Activated CD4-positive, alpha-beta T cell treated with anti-CD3 and anti-CD28 coated beads, Interleukin-2, amount 10 ng/mL, durations not matched to agents 7 days and 5 days (primary cell): ENCODE measurements at regions not wholly inside any gene's neighbourhood (a gene's known extent, or its start where the extent isn't known, plus 50 kb on each side); places are given as distances from the start of the nearest gene placed in this dataset.
"Not testable (repeated sequence)": the region's sequence is repeated elsewhere in the genome, so short reads cannot be mapped to it uniquely, and the experiment has no call there.

ENCODE experiments used
- CTCF ChIA-PET: fragments of 350-600 bp; sonication (Branson Sonifier 250); formaldehyde crosslinking; loops from one replicate; lab custom pipeline; 2021; ENCODE audit warnings: antibody characterized with exemption; lab: Charles Lee
- POLR2A ChIA-PET: fragments of 350-600 bp; sonication (Branson Sonifier 250); formaldehyde crosslinking; loops from one replicate; lab custom pipeline; 2021; ENCODE audit warnings: antibody characterized with exemption; lab: Charles Lee
- DNase-seq: peaks from one replicate; pipeline ENCODE4 v3.0.0-alpha.2; 2020
- H3K27ac Mint-ChIP-seq: one replicate; pipeline ENCODE4 v1.8.0; 2021; ENCODE audit warnings: mild to moderate bottlenecking, moderate library complexity, mixed read lengths
- H3K27me3 Mint-ChIP-seq: one replicate; pipeline ENCODE4 v1.8.0; 2021; ENCODE audit warnings: mixed read lengths
- H3K36me3 Mint-ChIP-seq: one replicate; pipeline ENCODE4 v1.8.0; 2021; ENCODE audit warnings: low read depth, mixed read lengths
- H3K4me1 Mint-ChIP-seq: one replicate; pipeline ENCODE4 v1.8.0; 2021; ENCODE audit warnings: mixed read lengths
- H3K4me3 Mint-ChIP-seq: one replicate; pipeline ENCODE4 v1.8.0; 2021; ENCODE audit warnings: mild to moderate bottlenecking, moderate library complexity, mixed read lengths
- H3K9me3 Mint-ChIP-seq: one replicate; pipeline ENCODE4 v1.8.0; 2021; ENCODE audit warnings: mixed read lengths

GRCh38 chr5:16283791-16284190 lies 104.2 kb upstream of the MARCHF11 start:
- H3K4me1 Mint-ChIP-seq = no peaks in the 10 kb centered on the region
- no peak overlapping the region for H3K27ac Mint-ChIP-seq
- ChIA-PET CTCF (no interaction called here), POLR2A (no interaction called here)
- no peak for DNase-seq
- H3K4me3 Mint-ChIP-seq = no peak overlapping the region
- no peaks in the 10 kb centered on the region for H3K36me3 Mint-ChIP-seq
- no peaks in the 10 kb centered on the region for H3K27me3 Mint-ChIP-seq
- H3K9me3 Mint-ChIP-seq = no peaks in the 10 kb centered on the region

- H3K36me3 Mint-ChIP-seq, POLR2A ChIA-PET, DNase-seq, H3K4me1 Mint-ChIP-seq, H3K4me3 Mint-ChIP-seq, H3K27ac Mint-ChIP-seq, H3K9me3 Mint-ChIP-seq, CTCF ChIA-PET, H3K27me3 Mint-ChIP-seq: not testable (repeated sequence)
Measured at GRCh38 chr5:16276859-16277258, 97.3 kb upstream of the MARCHF11 start.

GRCh38 chr5:16271851-16272250 lies 92.3 kb upstream of the MARCHF11 start:
- POLR2A ChIA-PET = no interaction called here
- no peaks in the 10 kb centered on the region for H3K9me3 Mint-ChIP-seq
- H3K27ac Mint-ChIP-seq = no peak overlapping the region
- H3K27me3 Mint-ChIP-seq = no peaks in the 10 kb centered on the region
- CTCF ChIA-PET = no interaction called here
- H3K4me1 Mint-ChIP-seq = no peaks in the 10 kb centered on the region
- no peaks in the 10 kb centered on the region for H3K36me3 Mint-ChIP-seq
- H3K4me3 Mint-ChIP-seq = no peak overlapping the region
- no peak for DNase-seq

GRCh38 chr5:16265141-16265540 lies 85.5 kb upstream of the MARCHF11 start:
- ChIA-PET POLR2A (no interaction called here), CTCF (no interaction called here)
- Mint-ChIP-seq H3K4me1 (no peaks in the 10 kb centered on the region), H3K27me3 (no peaks in the 10 kb centered on the region), H3K36me3 (no peaks in the 10 kb centered on the region), H3K4me3 (no peak overlapping the region), H3K27ac (no peak overlapping the region), H3K9me3 (no peaks in the 10 kb centered on the region)
- DNase-seq = no peak

GRCh38 chr5:16260000-16260399 lies 80.4 kb upstream of the MARCHF11 start:
- no peaks in the 10 kb centered on the region for H3K36me3 Mint-ChIP-seq
- no peak overlapping the region for H3K27ac Mint-ChIP-seq
- H3K9me3 Mint-ChIP-seq = no peaks in the 10 kb centered on the region
- DNase-seq = no peak
- H3K4me1 Mint-ChIP-seq = no peaks in the 10 kb centered on the region
- ChIA-PET POLR2A (no interaction called here), CTCF (no interaction called here)
- no peak overlapping the region for H3K4me3 Mint-ChIP-seq
- no peaks in the 10 kb centered on the region for H3K27me3 Mint-ChIP-seq

GRCh38 chr5:16253856-16254255 lies 74.3 kb upstream of the MARCHF11 start:
- Mint-ChIP-seq H3K9me3 (peaks cover 3% of the 10 kb centered on the region), H3K4me3 (no peak overlapping the region), H3K36me3 (no peaks in the 10 kb centered on the region), H3K27ac (no peak overlapping the region), H3K4me1 (no peaks in the 10 kb centered on the region), H3K27me3 (no peaks in the 10 kb centered on the region)
- CTCF ChIA-PET = no interaction called here
- POLR2A ChIA-PET = no interaction called here
- no peak for DNase-seq

- ChIA-PET POLR2A (no interaction called here), CTCF (no interaction called here)
- Mint-ChIP-seq H3K4me3 (no peak overlapping the region), H3K27me3 (no peaks in the 10 kb centered on the region), H3K9me3 (no peaks in the 10 kb centered on the region), H3K36me3 (no peaks in the 10 kb centered on the region), H3K27ac (no peak overlapping the region), H3K4me1 (no peaks in the 10 kb centered on the region)
- no peak for DNase-seq
Measured at GRCh38 chr5:16245956-16246355, 66.4 kb upstream of the MARCHF11 start.

GRCh38 chr5:16245249-16245648 lies 65.7 kb upstream of the MARCHF11 start:
- H3K27ac Mint-ChIP-seq = no peak overlapping the region
- POLR2A ChIA-PET = no interaction called here

GRCh38 chr5:16238018-16238417 lies 58.4 kb upstream of the MARCHF11 start:
- POLR2A ChIA-PET = no interaction called here
- no peaks in the 10 kb centered on the region for H3K27me3 Mint-ChIP-seq
- no peaks in the 10 kb centered on the region for H3K36me3 Mint-ChIP-seq
- DNase-seq = no peak
- no peak overlapping the region for H3K4me3 Mint-ChIP-seq
- CTCF ChIA-PET = no interaction called here
- H3K27ac Mint-ChIP-seq = no peak overlapping the region
- H3K4me1 Mint-ChIP-seq = no peaks in the 10 kb centered on the region
- H3K9me3 Mint-ChIP-seq = peaks cover 7% of the 10 kb centered on the region

More at GRCh38 chr5:16245249-16245648, 65.7 kb upstream of the MARCHF11 start:
- Mint-ChIP-seq H3K27me3 (no peaks in the 10 kb centered on the region), H3K9me3 (peaks cover 2% of the 10 kb centered on the region), H3K36me3 (no peaks in the 10 kb centered on the region), H3K4me1 (no peaks in the 10 kb centered on the region), H3K4me3 (no peak overlapping the region)
- DNase-seq = no peak
- CTCF ChIA-PET = no interaction called here

- CTCF ChIA-PET = no interaction called here
- Mint-ChIP-seq H3K4me1 (no peaks in the 10 kb centered on the region), H3K36me3 (no peaks in the 10 kb centered on the region), H3K27ac (no peak overlapping the region), H3K9me3 (peaks cover 4% of the 10 kb centered on the region), H3K4me3 (no peak overlapping the region), H3K27me3 (no peaks in the 10 kb centered on the region)
- no peak for DNase-seq
- POLR2A ChIA-PET = no interaction called here
Measured at GRCh38 chr5:16234598-16234997, 55.0 kb upstream of the MARCHF11 start.

GRCh38 chr5:16233730-16234129 lies 54.1 kb upstream of the MARCHF11 start:
- H3K36me3 Mint-ChIP-seq = no peaks in the 10 kb centered on the region

GRCh38 chr5:16229357-16229940 lies 49.9 kb upstream of the MARCHF11 start:
- no peak overlapping the region for H3K4me3 Mint-ChIP-seq
- ChIA-PET POLR2A (no interaction called here), CTCF (no interaction called here)
- H3K4me1 Mint-ChIP-seq = no peaks in the 10 kb centered on the region
- no peaks in the 10 kb centered on the region for H3K9me3 Mint-ChIP-seq
- no peaks in the 10 kb centered on the region for H3K27me3 Mint-ChIP-seq
- H3K27ac Mint-ChIP-seq = no peak overlapping the region
- H3K36me3 Mint-ChIP-seq = no peaks in the 10 kb centered on the region
- DNase-seq = no peak

More at GRCh38 chr5:16233730-16234129, 54.1 kb upstream of the MARCHF11 start:
- H3K9me3 Mint-ChIP-seq = peaks cover 4% of the 10 kb centered on the region
- H3K27ac Mint-ChIP-seq = no peak overlapping the region
- no peak for DNase-seq
- H3K27me3 Mint-ChIP-seq = no peaks in the 10 kb centered on the region
- POLR2A ChIA-PET = no interaction called here
- CTCF ChIA-PET = interaction anchor here (0.7 kb wide), 1 partner anchor 485 kb away, joined by 3 read pairs; no protein-coding TSS in a partner anchor
- no peak overlapping the region for H3K4me3 Mint-ChIP-seq
- no peaks in the 10 kb centered on the region for H3K4me1 Mint-ChIP-seq
